Heart left ventricle (tissue), 13 donors: ENCODE measurements at regions not wholly inside any gene's neighbourhood (a gene's known extent, or its start where the extent isn't known, plus 50 kb on each side); places are given as distances from the start of the nearest gene placed in this dataset.

ENCODE experiments used
- CTCF ChIP-seq, 12 donors: fragments of 200-600 bp; sonication (generic) in 4 of 12; IDR thresholded peaks; one replicate each; pipeline versions ENCODE4 v1.5.0 to v1.8.0; 2018 to 2022; ENCODE audit warnings: antibody characterized with exemption in 12 of 12, mild to moderate bottlenecking in 5 of 12
- POLR2A ChIP-seq, 2 donors: fragments of 450-650 bp; IDR thresholded peaks; one replicate each; pipeline ENCODE4 v1.6.1; 2017; ENCODE audit warnings: antibody characterized with exemption in 2 of 2, mild to moderate bottlenecking in 2 of 2, moderate library complexity in 2 of 2
- donor health status: ischemic (EF 13 %, LVEDD 7.1; RV severe dilation, severe dysfunction).
- donor health status: DM: no; HTN: yes; CAD: no.
- donor health status: DM: no; HTN: no; CAD: no.
- donor health status: ischemic (EF 25% LVEDD 6.9; RV normal size, moderate dysfunction).
- donor health status: ischemic (EF 25% LVEDD 5.7; RV mildly dilated, moderate dysfunction).
- donor health status: ischemic (EF 35%, LVEDD 5.7; RV mildly dilated, moderate dysfunction).
- donor health status: nonischemic (EF 11% LVEDD 7.7; RV severe dilation, severe dysfunction).
- donor health status: DM: yes; HTN: yes; CAD: no.
- donor health status: PGD.
- donor health status: ischemic (EF 29% LVEDD 5.4; RV normal size, mild dysfunction).
- donor health status: nonischemic (EF 23%, LVEDD 6.1; RV moderate dilation, normal function).

GRCh38 chr12:116382686-116383530 lies 105.4 kb upstream of the MED13L start:
- TF ChIP-seq CTCF (IDR thresholded peaks at IDR 0.05) (no peak), POLR2A (IDR thresholded peaks at IDR 0.05) (no peak)
